NB4 (cell line): ENCODE measurements at regions not wholly inside any gene's neighbourhood (a gene's known extent, or its start where the extent isn't known, plus 50 kb on each side); places are given as distances from the start of the nearest gene placed in this dataset.

ENCODE experiments used
- CTCF ChIP-seq: IDR thresholded peaks from one replicate; pipeline ENCODE4 v1.5.1; 2012; ENCODE audit warnings: low read depth, low read length
- MAX ChIP-seq: IDR thresholded peaks from 2 replicates; pipeline ENCODE4 v1.6.1; 2011; ENCODE audit warnings: low read depth, low read length
- POLR2A ChIP-seq: IDR thresholded peaks from 2 replicates; pipeline ENCODE4 v1.6.1; 2011; ENCODE audit warnings: mild to moderate bottlenecking; ENCODE audit not compliant: insufficient read length; ENCODE audit errors: extremely low read depth

- TF ChIP-seq MAX: no peak
- TF ChIP-seq POLR2A: no peak
- no peak for TF ChIP-seq CTCF
Observed at GRCh38 chr2:5524551-5524950, 167.6 kb upstream of the SOX11 start.
